ENCODE measurements at regions not wholly inside any gene's neighbourhood (a gene's known extent, or its start where the extent isn't known, plus 50 kb on each side); places are given as distances from the start of the nearest gene placed in this dataset.

DNA sequence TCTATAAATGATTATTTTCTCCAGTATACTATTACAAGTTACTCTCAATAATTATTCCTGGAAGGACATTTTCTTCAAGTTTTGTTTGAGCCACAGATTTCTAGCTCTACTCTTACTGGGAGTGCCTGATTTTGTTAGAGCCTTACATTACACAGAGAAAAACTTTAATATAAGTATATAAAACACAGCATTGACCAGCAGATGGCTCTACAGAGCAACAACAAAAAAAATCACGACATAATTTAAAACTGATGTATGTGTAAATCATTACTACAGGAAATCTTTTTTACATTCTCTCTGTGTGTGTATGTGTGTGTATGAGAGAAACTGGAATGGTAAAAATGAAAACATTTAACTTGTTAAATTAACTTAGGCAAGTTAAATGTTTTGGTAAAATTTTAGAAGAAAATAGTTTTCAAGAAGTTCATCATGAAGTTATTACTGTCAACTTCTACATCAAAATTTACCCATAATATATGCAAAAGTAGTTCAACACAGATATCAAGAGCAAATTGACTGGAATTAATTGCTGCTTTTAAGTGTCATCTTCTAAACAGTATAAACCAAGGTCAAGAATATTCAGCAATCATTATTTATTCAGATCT lies 103.3 kb downstream of the MDH1 start:
- DNase-seq (ENCODE audit: low spot score): no peak
- H3K36me3 Mint-ChIP-seq (ENCODE audit: low read depth): no peaks in the 10 kb centered on the region
- H3K27me3 Mint-ChIP-seq (ENCODE audit: low read depth): no peaks in the 10 kb centered on the region
- TF ChIP-seq, protein P1, sequence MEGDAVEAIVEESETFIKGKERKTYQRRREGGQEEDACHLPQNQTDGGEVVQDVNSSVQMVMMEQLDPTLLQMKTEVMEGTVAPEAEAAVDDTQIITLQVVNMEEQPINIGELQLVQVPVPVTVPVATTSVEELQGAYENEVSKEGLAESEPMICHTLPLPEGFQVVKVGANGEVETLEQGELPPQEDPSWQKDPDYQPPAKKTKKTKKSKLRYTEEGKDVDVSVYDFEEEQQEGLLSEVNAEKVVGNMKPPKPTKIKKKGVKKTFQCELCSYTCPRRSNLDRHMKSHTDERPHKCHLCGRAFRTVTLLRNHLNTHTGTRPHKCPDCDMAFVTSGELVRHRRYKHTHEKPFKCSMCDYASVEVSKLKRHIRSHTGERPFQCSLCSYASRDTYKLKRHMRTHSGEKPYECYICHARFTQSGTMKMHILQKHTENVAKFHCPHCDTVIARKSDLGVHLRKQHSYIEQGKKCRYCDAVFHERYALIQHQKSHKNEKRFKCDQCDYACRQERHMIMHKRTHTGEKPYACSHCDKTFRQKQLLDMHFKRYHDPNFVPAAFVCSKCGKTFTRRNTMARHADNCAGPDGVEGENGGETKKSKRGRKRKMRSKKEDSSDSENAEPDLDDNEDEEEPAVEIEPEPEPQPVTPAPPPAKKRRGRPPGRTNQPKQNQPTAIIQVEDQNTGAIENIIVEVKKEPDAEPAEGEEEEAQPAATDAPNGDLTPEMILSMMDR (IDR thresholded peaks at IDR 0.05): peak; percentile 90
- H3K4me3 Mint-ChIP-seq (ENCODE audit: unreplicated experiment): no peak overlapping the region
- H3K9me3 Mint-ChIP-seq (ENCODE audit: low read depth): no peaks in the 10 kb centered on the region
- H3K4me1 Mint-ChIP-seq (ENCODE audit: low read depth): peaks cover 4% of the 10 kb centered on the region
- H3K27ac Mint-ChIP-seq (ENCODE audit: unreplicated experiment): no peak overlapping the region

DNA sequence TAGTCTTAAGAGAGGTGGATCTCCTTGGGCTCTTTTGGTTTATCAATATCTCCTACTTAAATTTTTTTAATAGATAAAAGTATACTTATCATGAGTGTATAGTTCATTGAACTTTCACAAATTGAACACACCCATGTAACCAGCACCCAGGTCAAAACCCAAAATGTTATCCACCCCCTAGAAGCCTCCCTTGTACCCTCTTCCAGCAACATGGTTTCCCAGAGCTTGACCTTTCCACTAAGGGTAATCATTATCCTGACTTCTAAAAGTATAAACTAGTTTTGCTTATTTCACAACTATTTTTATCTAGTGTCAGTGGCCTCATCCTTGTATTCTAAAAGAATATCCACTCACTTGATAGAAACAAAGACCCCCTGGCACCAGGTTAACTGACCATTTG lies 106.8 kb downstream of the MDH1 start:
- no peak for DNase-seq (ENCODE audit: low spot score)
- Mint-ChIP-seq H3K9me3 (ENCODE audit: low read depth) (no peaks in the 10 kb centered on the region), H3K36me3 (ENCODE audit: low read depth) (no peaks in the 10 kb centered on the region), H3K27ac (ENCODE audit: unreplicated experiment) (no peak overlapping the region), H3K4me1 (ENCODE audit: low read depth) (peaks cover 21% of the 10 kb centered on the region), H3K4me3 (ENCODE audit: unreplicated experiment) (no peak overlapping the region), H3K27me3 (ENCODE audit: low read depth) (no peaks in the 10 kb centered on the region)
- TF ChIP-seq, protein P1 (IDR thresholded peaks at IDR 0.05): no peak

DNA sequence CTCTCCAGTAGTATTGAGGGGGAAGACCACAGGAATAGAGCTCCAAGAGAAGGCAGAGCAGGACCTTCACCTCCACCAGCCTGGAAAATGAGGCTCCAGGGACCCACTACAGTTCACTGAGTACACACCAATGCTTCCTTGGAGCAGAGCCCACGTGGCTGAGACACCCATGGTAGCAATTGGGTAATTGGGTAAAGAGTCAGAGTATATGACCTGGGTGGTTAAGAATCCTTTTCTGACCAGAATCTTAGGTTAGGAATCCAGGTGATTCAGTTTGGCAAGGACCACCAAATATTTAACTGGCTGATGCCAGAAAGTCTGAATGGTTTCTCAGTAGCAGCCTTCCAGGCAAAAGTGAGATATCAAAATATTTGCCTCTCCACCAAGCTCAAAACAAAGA lies 107.7 kb downstream of the MDH1 start:
- TF ChIP-seq, protein P1 (IDR thresholded peaks at IDR 0.05): no peak
- Mint-ChIP-seq H3K4me3 (ENCODE audit: unreplicated experiment) (no peak overlapping the region), H3K4me1 (ENCODE audit: low read depth) (peaks cover 21% of the 10 kb centered on the region), H3K9me3 (ENCODE audit: low read depth) (peaks cover 4% of the 10 kb centered on the region), H3K27me3 (ENCODE audit: low read depth) (no peaks in the 10 kb centered on the region), H3K27ac (ENCODE audit: unreplicated experiment) (no peak overlapping the region), H3K36me3 (ENCODE audit: low read depth) (no peaks in the 10 kb centered on the region)
- DNase-seq (ENCODE audit: low spot score): no peak

DNA sequence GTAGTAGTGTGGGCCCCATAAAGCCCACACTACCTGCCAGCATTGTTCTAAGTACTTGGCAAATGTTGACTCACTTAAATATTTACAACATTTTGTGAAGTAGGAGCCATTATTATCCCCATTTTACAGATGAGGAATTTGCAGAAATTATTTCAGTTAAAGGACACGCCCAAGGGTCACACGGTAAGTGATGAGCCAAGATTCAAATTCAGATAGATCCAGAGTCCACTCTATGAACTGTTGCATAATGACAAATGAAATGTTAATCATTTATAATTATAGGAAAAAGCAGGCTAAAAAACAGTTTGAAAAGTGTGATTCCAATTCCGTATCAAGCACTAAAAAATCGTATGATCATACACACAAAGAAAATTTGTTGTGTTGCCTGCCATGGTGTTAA lies 108.4 kb downstream of the MDH1 start:
- Mint-ChIP-seq H3K4me1 (ENCODE audit: low read depth) (peaks cover 19% of the 10 kb centered on the region), H3K27me3 (ENCODE audit: low read depth) (no peaks in the 10 kb centered on the region), H3K4me3 (ENCODE audit: unreplicated experiment) (no peak overlapping the region), H3K36me3 (ENCODE audit: low read depth) (no peaks in the 10 kb centered on the region), H3K9me3 (ENCODE audit: low read depth) (peaks cover 5% of the 10 kb centered on the region), H3K27ac (ENCODE audit: unreplicated experiment) (no peak overlapping the region)
- TF ChIP-seq, protein P1 (IDR thresholded peaks at IDR 0.05): no peak
- no peak for DNase-seq (ENCODE audit: low spot score)

DNA sequence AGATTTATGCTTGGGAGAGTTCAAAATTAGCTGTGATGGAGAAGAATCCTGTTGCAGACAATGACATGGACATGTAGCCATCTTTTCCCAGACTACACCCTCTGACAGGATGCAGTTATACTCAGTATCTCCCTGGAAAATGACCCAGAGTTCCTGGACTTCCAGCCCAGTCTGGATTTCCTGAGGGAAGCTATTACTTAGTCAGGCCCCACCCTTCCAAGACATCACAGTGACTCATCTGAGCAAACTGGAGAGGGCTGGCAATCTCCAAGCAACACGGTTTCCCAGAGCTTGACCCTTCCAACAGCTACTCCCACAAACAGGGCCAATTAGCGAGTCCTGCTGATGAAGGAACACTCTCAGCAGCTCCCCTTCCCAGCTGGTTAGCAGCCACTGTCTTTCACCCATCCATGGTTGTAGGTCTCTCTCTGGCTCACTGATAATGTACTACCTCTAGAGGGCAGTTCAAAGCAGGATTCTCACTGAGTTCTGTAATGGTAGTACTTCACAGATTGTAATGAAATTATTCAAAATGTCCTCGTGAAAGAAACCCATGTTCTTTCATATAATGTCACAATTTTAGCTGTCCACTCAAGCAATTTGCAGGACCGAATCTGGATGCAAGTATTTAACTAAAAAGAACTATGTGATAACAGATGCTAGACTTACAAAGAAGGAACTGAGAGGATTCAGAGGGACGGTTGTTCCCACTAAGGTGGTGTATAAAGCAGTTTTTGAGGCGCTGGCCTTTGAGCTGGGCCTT lies 110.2 kb downstream of the MDH1 start:
- H3K9me3 Mint-ChIP-seq (ENCODE audit: low read depth): peaks cover 8% of the 10 kb centered on the region
- peak overlapping the region; percentile 90 for H3K27ac Mint-ChIP-seq (ENCODE audit: unreplicated experiment)
- no peaks in the 10 kb centered on the region for H3K27me3 Mint-ChIP-seq (ENCODE audit: low read depth)
- H3K4me1 Mint-ChIP-seq (ENCODE audit: low read depth): peaks cover 17% of the 10 kb centered on the region
- no peak overlapping the region for H3K4me3 Mint-ChIP-seq (ENCODE audit: unreplicated experiment)
- TF ChIP-seq, protein P1 (IDR thresholded peaks at IDR 0.05): peak; percentile 85
- no peaks in the 10 kb centered on the region for H3K36me3 Mint-ChIP-seq (ENCODE audit: low read depth)
- DNase-seq (ENCODE audit: low spot score): no peak
